Upper lobe of left lung (tissue), 6 donors: ENCODE measurements at regions not wholly inside any gene's neighbourhood (a gene's known extent, or its start where the extent isn't known, plus 50 kb on each side); places are given as distances from the start of the nearest gene placed in this dataset.

Experiments used
- ATAC-seq, 2 donors: fragments of 200-7000 bp; cut with Tn5 transposase; one replicate each; pipeline ENCODE4 v1.9.1; 2022; ENCODE audit warnings: mild to moderate bottlenecking in 2 of 2, moderate library complexity in 2 of 2; ENCODE audit not compliant: low FRiP score in 2 of 2
- DNase-seq, 2 donors: peaks; one replicate each; pipeline ENCODE4 v3.0.0-alpha.2; 2019 to 2020
- H3K27ac ChIP-seq, 4 donors: fragments of 200-600 bp; sonication (generic); one replicate each; pipeline ENCODE4 v1.5.1; 2016 to 2019
- H3K27me3 ChIP-seq, 4 donors: fragments of 200-600 bp; sonication (generic); one replicate each; pipeline ENCODE4 v1.5.1; 2017 to 2019
- H3K36me3 ChIP-seq, 4 donors: fragments of 200-600 bp; sonication (generic); one replicate each; pipeline ENCODE4 v1.5.1; 2016 to 2019
- H3K4me1 ChIP-seq, 4 donors: fragments of 200-600 bp; sonication (generic); one replicate each; pipeline ENCODE4 v1.5.1; 2018 to 2019
- H3K4me3 ChIP-seq, 4 donors: fragments of 200-600 bp; sonication (generic); one replicate each; pipeline ENCODE4 v1.5.1; 2017 to 2019; ENCODE audit warnings: mild to moderate bottlenecking in 2 of 4, moderate library complexity in 1 of 4
- H3K9me3 ChIP-seq, 4 donors: fragments of 200-600 bp; sonication (generic); one replicate each; pipeline ENCODE4 v1.5.1; 2018 to 2019
- CTCF ChIP-seq, 6 experiments: fragments of 450-650 bp in 4 of 6; fragments of 200-600 bp in 2 of 6; sonication (generic) in 2 of 6; IDR thresholded peaks; one replicate each; pipeline ENCODE4 v1.5.1; 2016 to 2019; ENCODE audit warnings: antibody characterized with exemption in 6 of 6
- EP300 ChIP-seq, 4 donors: sonication (generic); formaldehyde crosslinking; IDR thresholded peaks; one replicate each; pipeline ENCODE4 v1.5.1; 2017; ENCODE audit warnings: antibody characterized with exemption in 4 of 4, control low read depth in 2 of 4
- POLR2A ChIP-seq, 4 donors: fragments of 450-650 bp; IDR thresholded peaks; one replicate each; pipeline ENCODE4 v1.5.1; 2016 to 2017; ENCODE audit warnings: antibody characterized with exemption in 4 of 4, mild to moderate bottlenecking in 2 of 4
- POLR2AphosphoS5 ChIP-seq, 2 donors: sonication (generic); formaldehyde crosslinking; IDR thresholded peaks; one replicate each; pipeline ENCODE4 v1.5.1; 2017; ENCODE audit warnings: antibody characterized with exemption in 2 of 2
- WGBS, 2 donors: methylation state at CpG; one replicate each; pipeline ENCODE4 v1.1.5; 2017 to 2018; 5-methylcytosine and 5-hydroxymethylcytosine counted together
- donor health status: DM: no; HTN: no; CAD: no; lungs with moderate emphysema.
- donor health status: DM: no; HTN: yes; CAD: no; lungs with severe emphysema.

GRCh38 chr5:78726571-78726970, 78.0 kb upstream of the LHFPL2 start:
- TF ChIP-seq POLR2A (IDR thresholded peaks at IDR 0.05), result no peak
- no peak for TF ChIP-seq EP300 (IDR thresholded peaks at IDR 0.05)
- TF ChIP-seq CTCF (IDR thresholded peaks at IDR 0.05), result no peak
- TF ChIP-seq POLR2AphosphoS5 (IDR thresholded peaks at IDR 0.05), result no peak
- H3K9me3 ChIP-seq, result no peaks in the 10 kb centered on the region
- H3K27ac ChIP-seq, result no peak overlapping the region
- DNase-seq (no peak), ATAC-seq (no peak)
- H3K27me3 ChIP-seq, result no peaks in the 10 kb centered on the region
- WGBS, 2 donors, result 96 to 100% methylated on average over 3 of the region's 3 CpGs
- no peak overlapping the region for H3K4me3 ChIP-seq
- H3K36me3 ChIP-seq, result no peaks in the 10 kb centered on the region
- H3K4me1 ChIP-seq, result peaks cover 0 to 4% (median 2%) of the 10 kb centered on the region in 4 donors

- H3K36me3 ChIP-seq, result no peaks in the 10 kb centered on the region
- no peaks in the 10 kb centered on the region for H3K9me3 ChIP-seq
- TF ChIP-seq EP300 (IDR thresholded peaks at IDR 0.05) (no peak), CTCF (IDR thresholded peaks at IDR 0.05) (no peak), POLR2A (IDR thresholded peaks at IDR 0.05) (no peak), POLR2AphosphoS5 (IDR thresholded peaks at IDR 0.05) (no peak)
- H3K27ac ChIP-seq, result no peak overlapping the region
- WGBS, 2 donors, result 96 to 100% methylated on average over 3 of the region's 3 CpGs
- H3K4me3 ChIP-seq, result no peak overlapping the region
- no peaks in the 10 kb centered on the region for H3K27me3 ChIP-seq
- no peak for DNase-seq
- H3K4me1 ChIP-seq, result peaks cover 1 to 10% (median 6%) of the 10 kb centered on the region in 4 donors
- no peak for ATAC-seq
Measured at GRCh38 chr5:78726003-78726402, 77.4 kb upstream of the LHFPL2 start.

GRCh38 chr5:78724061-78724460, 75.5 kb upstream of the LHFPL2 start:
- Histone ChIP-seq H3K9me3 (no peaks in the 10 kb centered on the region), H3K27me3 (no peaks in the 10 kb centered on the region), H3K4me1 (peaks cover 14 to 25% (median 17%) of the 10 kb centered on the region in 4 donors), H3K27ac (no peak overlapping the region), H3K36me3 (no peaks in the 10 kb centered on the region), H3K4me3 (no peak overlapping the region)
- TF ChIP-seq EP300 (IDR thresholded peaks at IDR 0.05) (no peak), CTCF (IDR thresholded peaks at IDR 0.05) (no peak), POLR2AphosphoS5 (IDR thresholded peaks at IDR 0.05) (no peak), POLR2A (IDR thresholded peaks at IDR 0.05) (no peak)
- no peak for DNase-seq
- ATAC-seq, result no peak

- Histone ChIP-seq H3K4me3 (no peak overlapping the region), H3K27ac (no peak overlapping the region), H3K36me3 (no peaks in the 10 kb centered on the region), H3K27me3 (no peaks in the 10 kb centered on the region), H3K4me1 (peaks cover 14 to 25% (median 17%) of the 10 kb centered on the region in 4 donors), H3K9me3 (no peaks in the 10 kb centered on the region)
- DNase-seq (no peak), ATAC-seq (no peak)
- TF ChIP-seq POLR2A (IDR thresholded peaks at IDR 0.05), result no peak
- no peak for TF ChIP-seq EP300 (IDR thresholded peaks at IDR 0.05)
- TF ChIP-seq CTCF (IDR thresholded peaks at IDR 0.05), result no peak
- TF ChIP-seq POLR2AphosphoS5 (IDR thresholded peaks at IDR 0.05), result no peak
- 40 to 57% methylated on average over 5 of the region's 5 CpGs for WGBS, 2 donors
Measured at GRCh38 chr5:78720997-78721396, 72.4 kb upstream of the LHFPL2 start.

GRCh38 chr5:78720227-78720985, 71.8 kb upstream of the LHFPL2 start:
- Histone ChIP-seq H3K9me3 (no peaks in the 10 kb centered on the region), H3K27ac (no peak overlapping the region), H3K4me1 (peaks cover 14 to 25% (median 17%) of the 10 kb centered on the region in 4 donors), H3K4me3 (peak overlapping the region in 2 of 4 donors; percentile 10 to 16), H3K27me3 (no peaks in the 10 kb centered on the region), H3K36me3 (no peaks in the 10 kb centered on the region)
- no peak for TF ChIP-seq POLR2AphosphoS5 (IDR thresholded peaks at IDR 0.05)
- TF ChIP-seq EP300 (IDR thresholded peaks at IDR 0.05), result no peak
- no peak for TF ChIP-seq CTCF (IDR thresholded peaks at IDR 0.05)
- TF ChIP-seq POLR2A (IDR thresholded peaks at IDR 0.05), result no peak
- ATAC-seq (peak; percentile 20 to 72), DNase-seq (peak in 1 of 2 donors; percentile 37)
- 23 to 36% methylated on average over 7 to 9 of the region's 9 CpGs for WGBS, 2 donors
